ENCODE measurements at regions not wholly inside any gene's neighbourhood (a gene's known extent, or its start where the extent isn't known, plus 50 kb on each side); places are given as distances from the start of the nearest gene placed in this dataset.

DNA sequence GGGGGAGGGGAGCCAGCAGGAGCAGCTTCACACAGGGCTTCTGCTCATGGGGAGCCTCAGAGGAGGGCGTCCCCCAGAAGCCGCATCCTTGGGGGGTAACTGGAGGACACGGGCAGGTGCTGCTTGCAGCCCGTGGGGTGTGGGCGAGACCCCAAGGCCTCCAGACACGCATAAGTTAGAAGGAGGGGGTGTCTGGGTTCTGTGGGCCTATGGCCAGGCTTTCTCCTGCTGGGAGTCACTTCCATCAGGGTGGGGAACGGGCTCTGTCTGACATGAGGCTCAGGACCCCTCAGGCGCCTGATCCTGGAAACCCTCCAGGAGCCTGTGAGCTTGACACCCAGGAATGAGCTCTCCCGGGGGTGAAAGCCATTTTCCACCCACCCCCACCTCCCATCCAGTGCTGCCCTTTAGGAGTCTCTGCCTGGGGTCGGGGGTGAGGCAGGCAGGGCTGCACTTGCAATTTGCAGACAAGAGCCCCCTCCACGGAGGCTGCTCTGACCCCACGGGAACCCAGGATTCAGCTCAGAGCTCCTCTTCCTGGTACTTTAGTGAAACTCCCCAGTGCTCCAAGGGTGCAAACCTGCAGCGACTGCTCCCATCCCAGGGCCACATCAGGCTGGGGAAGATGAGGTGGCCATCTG lies 325.7 kb downstream of the ADGRD1 start:
- TF ChIP-seq, protein P1, sequence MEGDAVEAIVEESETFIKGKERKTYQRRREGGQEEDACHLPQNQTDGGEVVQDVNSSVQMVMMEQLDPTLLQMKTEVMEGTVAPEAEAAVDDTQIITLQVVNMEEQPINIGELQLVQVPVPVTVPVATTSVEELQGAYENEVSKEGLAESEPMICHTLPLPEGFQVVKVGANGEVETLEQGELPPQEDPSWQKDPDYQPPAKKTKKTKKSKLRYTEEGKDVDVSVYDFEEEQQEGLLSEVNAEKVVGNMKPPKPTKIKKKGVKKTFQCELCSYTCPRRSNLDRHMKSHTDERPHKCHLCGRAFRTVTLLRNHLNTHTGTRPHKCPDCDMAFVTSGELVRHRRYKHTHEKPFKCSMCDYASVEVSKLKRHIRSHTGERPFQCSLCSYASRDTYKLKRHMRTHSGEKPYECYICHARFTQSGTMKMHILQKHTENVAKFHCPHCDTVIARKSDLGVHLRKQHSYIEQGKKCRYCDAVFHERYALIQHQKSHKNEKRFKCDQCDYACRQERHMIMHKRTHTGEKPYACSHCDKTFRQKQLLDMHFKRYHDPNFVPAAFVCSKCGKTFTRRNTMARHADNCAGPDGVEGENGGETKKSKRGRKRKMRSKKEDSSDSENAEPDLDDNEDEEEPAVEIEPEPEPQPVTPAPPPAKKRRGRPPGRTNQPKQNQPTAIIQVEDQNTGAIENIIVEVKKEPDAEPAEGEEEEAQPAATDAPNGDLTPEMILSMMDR (IDR thresholded peaks at IDR 0.05): no peak
- no peak for TF ChIP-seq POLR2A (IDR thresholded peaks at IDR 0.05)
